OCI-M1 (cell line): ENCODE measurements at regions not wholly inside any gene's neighbourhood (a gene's known extent, or its start where the extent isn't known, plus 50 kb on each side); places are given as distances from the start of the nearest gene placed in this dataset.

ENCODE experiments used
- DNase-seq: peaks from one replicate; lab custom pipeline; 2025; lab: John Stamatoyannopoulos, UW

DNA sequence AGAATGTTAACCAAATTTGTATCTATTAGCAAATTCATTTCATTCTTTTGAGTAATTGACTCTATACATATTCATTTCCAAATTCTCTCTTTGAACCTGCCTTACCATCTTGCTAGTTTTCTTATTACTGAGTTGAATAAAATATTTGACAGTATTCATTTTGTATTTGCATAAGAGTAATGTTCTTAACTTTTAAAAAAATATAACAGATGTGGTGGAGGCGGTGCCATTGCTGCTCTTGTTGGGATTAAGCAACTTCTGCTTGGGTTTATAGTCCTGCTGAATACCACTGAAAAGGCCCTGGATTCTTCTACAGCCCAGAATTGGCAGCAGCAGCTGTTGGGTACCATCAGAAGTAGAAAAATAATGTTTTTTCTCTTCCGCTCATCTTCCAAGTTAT is 148.9 kb upstream of the PEX5L start:
- no peak for DNase-seq

DNA sequence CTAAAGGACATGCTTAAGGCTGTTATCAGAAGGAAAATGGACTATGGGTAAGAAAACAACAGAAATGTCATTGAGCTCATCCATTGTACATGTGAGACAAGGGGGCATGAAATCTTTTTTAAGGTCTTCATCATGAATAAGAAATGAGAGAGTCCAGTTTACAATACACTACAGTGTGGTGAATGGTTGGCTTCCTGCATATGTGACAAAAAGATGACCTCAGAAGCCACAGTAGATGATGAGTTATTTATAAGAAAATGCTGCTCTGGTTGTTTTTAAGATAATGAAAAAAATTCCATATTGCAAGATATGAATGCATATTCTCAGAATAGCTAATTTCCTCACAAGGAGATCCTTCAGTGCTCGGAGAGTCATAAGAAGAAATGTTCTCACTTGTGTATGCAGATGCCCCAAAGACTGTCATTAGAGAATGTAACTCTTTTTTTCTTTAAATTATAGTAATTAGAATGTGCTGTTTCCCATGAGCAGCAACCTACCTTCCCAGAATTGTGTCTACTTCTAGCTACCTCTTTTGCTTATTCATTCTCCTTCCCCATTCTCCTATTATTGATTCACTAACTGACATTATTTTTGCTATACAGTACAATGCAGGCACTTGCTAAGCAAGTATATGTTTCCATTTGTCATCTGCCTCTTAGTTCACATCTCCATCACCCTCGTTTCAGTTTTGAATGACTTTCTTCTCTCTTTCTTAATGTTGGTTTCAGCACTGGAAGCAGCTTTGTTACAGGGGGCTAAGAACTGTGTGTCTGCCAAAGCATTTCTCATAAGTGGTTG is 152.0 kb upstream of the PEX5L start:
- no peak for DNase-seq

DNA sequence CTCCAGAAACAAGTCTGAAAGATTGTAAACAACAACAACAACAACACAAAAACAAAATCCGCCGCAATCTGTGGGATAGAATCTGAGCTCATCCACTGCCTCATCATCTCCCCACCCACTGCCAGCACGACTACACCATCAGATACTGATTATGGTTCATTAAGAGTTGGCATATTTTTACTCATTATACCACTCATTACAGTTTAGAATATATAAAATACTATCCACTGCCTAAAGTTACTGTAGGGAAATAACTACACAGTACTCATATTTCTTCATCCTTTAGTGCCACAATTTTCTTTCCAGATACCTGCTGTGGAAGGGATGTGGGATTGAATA is 152.5 kb upstream of the PEX5L start:
- DNase-seq = no peak

DNA sequence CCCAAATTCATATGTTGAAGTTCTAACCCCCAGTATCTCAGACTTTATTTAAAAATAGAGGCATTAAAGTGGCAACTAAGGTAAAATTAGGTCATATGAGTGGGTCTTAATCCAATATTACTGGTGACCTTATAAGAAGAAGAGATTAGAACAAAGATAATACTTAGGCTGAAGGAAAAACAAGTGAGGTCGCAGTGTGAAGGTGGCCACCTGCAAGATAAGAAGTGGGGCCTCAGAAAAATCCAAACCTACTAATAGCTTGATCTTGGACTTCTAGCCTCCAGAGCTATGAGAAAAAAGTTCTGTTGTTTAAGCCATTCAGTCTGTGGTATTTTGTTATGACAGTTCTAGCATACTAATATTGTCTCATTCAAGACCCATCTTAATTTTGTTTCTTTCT is 159.9 kb upstream of the PEX5L start:
- no peak for DNase-seq

DNA sequence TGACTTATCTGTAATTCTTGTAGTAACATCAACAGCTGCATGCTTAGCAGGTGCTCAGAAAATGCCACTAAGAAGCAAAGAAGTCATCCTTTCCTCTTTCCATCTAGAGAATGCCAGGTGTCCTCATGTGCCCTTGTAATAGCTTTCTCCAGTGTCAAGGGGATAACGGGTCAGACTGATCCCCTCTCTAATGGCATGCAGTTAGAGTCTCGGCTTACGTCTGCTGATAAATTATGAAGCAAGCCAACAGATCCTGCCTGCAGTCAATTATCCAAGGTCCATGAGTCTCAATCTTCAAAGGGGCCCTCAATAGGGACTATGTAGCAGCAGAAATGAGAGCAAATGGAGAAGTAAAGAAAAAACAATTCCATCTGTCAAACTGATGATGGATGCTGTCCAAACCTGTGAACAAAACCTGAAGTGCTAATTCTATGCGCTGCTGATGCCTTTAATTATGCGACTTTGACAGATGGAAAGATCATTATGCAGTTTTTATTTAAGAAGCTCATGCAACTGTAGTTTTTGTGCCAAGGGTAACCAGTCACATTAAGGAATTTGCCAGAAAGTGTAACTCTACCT is 162.8 kb upstream of the PEX5L start:
- no peak for DNase-seq

DNA sequence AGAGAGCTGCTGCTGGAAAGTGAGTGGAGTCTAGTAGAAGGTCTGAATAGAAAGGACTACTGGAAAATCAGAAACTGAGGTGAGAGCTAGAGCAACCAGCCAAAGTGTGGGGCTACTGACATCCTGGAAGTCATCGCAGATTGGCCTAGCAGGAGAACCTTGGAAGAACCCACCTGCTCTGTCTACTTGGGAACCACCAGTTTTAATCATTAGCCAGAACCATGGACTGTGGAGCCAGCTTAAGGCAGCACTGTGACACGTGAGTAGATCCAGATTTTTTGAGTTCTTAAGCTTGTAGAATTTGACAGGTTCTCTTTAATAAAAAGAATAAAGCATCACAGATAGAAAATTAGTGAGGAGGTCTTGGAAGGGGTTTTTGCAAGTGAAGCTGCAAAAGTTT is 179.1 kb upstream of the PEX5L start:
- no peak for DNase-seq

DNA sequence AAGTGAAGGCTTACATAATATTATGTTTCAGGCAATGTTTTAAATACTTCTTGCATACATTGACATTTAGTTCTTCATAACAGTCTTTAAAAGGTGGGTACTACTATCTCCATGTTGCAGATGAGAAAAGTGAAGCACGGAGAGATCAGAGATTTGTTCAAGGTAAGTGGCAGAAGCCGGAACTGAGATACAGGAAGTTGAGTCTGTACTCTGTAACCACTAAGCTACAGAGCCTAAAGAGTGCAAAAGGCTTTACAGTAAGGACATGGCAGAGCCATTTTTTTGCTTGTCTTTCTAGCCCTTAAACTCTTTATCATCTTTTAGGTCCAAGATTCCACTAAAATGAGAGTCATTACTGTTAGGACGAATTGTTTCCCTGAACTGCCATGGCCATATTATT is 186.5 kb upstream of the PEX5L start:
- no peak for DNase-seq

DNA sequence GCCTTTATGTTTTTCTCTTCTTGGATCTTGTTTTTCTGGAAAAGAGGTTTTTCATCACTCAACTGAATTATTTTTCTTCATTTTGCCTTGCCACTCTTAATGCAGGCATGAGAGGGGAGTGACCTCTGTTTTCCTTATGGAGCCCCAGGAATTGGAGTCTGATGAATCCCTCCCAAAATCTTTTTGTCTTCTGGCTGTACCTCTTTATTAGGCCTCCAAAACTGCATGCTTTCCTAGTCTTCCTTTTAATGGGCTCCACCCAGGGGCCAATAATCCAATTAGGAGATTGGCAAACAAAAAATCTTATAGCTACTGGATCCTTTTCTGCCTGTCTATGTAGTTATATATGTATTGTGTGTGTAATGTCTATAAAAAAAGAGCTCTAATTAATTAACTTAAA is 192.4 kb upstream of the PEX5L start:
- DNase-seq = no peak

DNA sequence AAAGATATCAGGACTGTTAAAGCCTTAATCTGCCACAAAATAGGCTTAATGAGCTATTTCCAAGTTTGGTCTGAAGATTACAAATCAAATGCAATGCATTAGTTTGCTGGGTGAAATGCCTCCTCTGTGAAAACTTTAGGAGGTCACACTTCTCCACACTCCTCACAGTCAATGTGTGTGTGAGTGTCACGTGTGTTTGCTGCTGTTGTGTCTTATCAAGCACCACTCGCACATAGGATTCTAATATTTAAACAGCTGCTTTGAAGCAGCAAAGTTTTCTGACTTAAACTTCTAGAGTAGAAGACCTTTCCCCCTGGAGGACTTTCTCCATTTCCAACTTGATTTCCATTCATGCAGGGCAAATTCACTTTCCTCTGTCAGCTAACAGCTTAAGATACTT is 203.2 kb upstream of the PEX5L start:
- DNase-seq = no peak

DNA sequence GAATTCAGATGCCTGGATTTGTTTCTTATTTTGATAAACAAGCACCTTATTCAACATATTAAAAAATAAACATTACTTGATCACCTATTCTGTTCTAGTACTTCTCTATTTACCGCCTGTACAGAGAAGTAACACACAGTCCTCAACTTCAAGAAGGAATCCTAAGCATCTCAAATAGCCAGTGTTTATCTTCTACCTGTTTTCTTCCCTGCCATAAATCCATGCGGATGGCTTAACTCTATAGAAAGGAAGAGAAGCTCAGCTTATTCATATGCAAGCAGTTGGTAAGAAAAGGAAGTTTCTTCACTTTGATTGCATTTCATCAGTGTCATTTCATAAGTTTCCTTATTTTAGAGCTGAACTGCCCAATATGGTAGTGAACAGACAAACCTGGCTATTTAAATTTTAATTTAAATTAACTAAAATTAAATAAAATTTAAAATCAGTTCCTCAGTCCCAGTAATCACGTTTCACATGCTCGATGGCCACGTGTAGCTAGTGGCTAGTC is 210.0 kb upstream of the PEX5L start:
- DNase-seq = no peak

DNA sequence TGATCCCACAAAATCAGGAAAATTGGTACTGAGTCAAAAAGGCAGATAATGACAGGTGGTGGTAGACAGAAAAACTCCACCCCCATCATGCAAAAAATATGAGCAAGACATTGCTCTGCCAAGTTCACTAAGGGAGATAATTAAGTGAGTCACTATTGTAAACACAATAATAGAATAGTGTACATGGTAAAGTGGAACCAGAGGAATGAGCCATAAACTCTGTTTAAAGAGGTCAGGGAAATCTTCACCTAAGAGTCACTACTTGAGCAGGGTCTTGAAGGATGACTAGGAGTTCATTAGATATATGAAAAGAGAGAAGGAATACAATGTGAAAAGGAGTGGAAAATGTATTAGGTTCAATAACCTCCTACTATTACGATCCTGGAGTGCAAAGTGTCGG is 213.4 kb upstream of the PEX5L start:
- DNase-seq = no peak

DNA sequence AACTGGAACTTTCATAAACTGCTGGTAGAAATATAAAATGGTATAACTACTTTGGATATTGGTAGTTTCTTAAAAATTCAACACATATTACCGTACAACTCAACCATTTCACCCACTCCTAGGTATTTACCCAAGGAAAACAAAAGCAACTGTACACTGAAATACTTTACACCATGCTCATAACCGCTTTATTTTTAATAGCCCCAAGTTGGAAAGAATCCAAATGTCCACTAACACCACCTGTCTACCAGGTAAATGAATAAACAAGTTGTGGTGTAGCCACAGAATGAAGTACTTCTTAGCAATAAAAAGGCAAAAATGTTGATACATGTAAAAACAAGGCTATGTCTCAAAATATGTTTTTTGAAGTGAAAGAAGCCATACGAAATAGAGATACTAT is 215.9 kb upstream of the PEX5L start:
- no peak for DNase-seq

DNA sequence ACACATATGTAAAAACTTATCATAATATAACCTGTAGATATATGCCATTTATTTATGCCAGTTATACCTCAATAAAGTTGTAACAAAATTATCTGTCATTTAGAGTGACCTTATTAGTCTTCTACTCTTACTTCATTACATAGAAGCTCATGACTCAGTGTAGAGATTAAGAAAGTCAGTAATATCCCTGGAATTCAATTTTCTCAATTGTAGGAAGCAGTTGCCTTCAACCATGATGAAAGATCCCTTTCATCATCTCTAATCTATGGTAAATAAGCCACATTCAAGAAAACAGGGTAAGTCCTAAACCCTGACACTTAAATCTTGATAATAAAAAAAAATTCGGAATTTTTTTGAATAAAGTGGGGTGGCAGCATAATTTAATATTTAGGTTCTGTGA is 216.5 kb upstream of the PEX5L start:
- DNase-seq = no peak

DNA sequence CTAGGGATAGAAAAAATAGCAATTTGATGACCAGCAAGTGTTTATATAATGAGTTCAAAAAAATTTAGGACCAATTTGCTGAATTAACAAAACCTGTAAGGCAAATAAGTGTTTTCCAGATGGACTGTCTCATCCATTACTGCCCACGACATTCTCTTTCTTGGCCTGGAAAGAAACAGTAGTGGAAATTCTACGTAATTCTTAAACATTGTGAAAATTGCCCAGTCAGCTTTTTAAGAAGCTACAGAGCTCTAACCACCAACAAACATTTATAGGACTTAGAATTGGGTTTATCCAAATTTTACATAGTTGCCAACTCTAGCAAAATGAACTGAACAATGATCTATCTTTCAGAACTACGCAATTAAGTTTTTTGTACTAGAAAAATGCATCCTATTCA is 227.7 kb upstream of the PEX5L start:
- no peak for DNase-seq

DNA sequence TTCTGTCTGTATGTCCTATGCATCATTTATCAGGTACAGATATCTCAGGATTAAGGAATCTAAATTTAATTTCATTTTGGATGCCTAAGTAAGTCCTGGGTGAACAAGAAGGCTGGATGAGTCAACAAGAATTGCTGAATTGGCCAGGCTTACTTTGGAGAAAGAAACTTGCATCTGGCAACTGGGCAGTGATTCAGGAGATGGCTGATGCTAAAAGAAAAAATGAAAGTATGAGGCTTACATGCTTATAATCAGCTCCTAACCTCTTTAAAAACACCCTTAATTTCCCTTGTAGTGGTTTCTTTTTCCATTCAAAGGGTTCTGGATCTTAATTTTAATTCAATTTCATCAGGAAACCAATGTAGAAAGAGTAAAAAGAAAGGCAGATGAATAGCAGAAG is 228.8 kb upstream of the PEX5L start:
- DNase-seq = no peak

DNA sequence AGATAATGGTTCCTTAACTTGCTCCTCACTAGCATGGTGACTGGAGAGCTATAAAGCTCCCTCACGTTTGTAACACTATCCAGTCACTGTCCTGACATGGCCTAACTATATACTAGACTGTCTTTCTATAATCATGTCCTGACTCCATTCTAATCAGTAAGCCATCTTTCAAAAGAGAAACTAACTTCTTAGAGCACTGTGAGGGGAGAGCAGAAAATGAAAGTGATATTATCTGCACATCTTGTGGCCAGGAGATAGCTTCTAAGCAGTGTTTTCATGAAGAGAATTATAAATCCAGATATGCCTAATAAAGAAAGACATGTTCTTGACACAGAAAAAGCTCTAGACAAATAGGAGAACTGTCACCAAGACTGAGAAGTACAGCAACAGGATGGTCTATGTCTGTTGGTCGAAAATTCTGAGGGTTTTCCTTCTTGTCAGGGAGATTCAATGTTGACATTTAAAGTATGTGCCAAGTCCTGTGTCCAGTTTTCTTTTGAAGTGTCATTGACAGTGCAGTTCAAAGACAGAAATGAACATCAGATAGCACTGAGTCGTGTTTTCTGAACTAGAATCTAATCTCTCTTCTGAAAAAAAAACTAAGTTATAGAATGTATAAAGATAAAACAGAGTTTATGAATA is 230.6 kb upstream of the PEX5L start:
- peak; percentile 50 for DNase-seq

DNA sequence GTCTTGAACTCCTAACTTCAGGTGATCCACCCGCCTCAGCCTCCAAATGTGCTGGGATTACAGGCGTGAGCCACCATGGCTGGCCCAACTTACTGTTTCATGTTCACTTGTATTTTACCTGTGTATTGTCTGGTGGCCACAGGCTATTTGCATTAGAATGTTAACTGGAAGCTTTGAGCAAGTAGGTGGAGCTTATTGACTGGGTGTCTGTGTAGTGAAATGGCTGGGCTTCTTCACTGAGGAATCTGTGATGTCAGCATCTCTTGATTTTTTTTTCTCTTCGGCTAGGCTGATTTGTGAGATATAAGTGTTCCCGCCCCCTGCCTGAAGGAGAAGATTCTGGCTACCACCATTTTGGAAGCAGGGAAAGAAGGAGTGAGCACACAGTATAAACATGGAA is 237.8 kb upstream of the PEX5L start:
- DNase-seq = no peak

DNA sequence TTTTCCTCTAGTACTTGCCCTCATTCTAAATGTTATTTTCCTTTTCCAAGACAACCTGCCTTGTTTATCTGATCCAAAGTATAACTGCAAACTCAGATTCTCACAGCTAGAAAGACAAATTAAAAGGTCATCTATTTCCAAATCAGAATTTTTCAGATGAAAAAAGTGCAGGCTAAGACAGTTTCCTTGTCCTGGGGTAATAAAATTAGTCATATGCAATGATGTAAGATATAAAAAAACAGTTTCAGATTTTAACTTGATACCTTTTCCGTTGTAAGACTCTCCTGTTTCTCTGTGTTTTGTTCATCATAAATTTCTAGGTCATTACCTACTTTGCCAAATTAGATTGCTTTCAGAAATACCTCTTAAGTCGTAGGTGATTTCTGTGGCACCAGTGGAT is 238.4 kb upstream of the PEX5L start:
- DNase-seq = no peak

DNA sequence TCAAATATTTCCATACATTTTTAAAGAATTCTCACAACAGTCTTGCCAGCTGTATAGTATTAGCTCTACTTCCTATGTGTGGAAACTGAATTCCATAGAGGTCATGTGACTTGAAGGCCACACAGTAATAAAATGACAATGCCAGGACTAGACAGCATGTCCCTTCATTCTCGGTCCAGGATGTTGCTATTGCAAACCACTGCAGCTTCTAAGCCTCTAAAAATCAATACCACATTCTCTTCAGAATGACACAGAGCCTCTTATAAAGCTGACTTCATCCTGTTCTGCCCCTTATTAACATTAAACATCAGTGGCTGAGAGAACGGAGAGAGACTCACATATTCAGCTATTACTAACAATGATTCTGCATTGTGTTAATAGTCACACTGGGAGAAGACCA is 240.3 kb upstream of the PEX5L start:
- no peak for DNase-seq

DNA sequence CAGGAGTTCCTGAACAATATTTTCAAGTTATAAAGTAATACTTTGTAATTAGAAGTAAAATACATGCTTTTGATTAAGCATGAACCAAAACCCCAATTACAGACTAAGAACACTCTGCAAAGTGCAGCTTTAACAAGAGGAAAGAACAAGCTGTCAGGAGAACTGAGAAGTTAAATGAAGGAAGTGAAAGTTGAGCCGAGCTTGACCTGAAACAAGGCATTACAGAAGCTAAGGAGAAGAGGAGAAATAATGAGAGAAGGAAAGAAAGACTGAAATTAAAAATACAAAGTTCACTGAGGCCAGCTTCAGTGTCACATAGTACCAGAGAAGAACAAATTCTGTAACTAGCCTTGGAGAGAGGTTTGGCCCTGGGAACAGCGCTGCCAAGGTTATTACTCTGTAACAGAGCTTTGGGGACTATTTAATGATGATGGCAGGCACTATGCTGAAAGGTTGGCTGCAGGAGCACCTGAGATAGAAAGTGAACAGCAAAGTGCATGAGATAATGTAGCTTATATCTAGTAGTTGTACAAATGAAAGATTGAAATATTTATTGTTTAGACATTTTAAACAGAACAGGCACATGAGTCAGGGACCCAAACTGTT is 241.9 kb upstream of the PEX5L start:
- no peak for DNase-seq

DNA sequence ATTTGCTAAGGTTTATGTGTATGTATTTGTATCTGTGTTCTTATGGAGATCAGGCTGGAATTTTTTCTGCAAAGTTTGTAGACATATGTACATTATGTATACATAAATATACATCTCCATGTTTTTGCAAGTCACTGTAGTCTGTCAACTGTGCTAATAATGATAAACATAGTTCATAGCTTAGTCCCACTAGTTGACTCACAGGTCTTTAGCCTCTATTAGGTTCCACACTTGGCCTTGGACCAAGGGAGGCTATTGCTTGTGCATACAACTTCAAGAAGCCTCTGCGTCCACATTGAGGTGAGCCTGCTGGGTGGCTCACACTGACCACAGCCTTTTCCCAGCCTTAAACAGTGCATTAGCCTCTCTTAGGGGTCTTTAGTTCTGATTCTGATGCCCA is 243.8 kb upstream of the PEX5L start:
- no peak for DNase-seq

DNA sequence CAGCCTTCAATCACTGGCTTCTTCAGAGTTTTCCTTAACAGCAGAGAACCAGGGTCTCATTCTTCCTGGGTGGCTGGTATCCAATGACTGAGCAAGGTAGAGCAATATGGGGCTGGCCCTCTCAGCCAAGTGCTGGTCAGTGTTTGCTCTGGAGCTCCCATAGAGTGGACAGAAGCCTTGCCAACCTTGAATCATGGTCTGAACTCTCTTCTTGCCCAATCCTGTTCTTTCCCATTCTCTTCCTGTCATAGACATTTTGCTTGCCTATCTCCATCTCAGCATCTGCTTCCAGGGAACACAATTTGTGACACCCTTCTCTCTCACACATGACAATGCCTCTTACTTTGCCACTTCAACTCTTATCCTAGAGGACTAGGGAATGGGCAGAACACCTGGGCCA is 245.6 kb upstream of the PEX5L start:
- DNase-seq = no peak

DNA sequence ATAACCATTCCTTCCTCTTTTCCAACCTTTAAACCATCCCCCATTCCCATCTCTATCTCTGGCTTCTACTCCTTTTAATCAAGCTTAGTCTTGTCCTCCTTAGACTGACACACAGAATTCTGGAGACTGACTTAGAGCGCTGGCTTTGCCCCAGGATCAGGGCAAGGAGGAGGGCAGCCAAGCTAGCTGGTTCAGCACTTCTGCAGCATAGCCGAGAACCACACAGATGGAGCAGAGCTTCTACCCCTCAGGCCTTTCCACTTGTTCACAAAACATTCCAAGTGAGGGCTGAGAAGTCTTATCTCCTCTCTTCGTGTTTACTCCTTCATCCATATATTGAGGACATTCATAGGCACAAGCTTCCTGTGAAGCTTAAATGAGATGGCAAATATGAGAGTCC is 246.5 kb upstream of the PEX5L start:
- DNase-seq = no peak
